ENCODE measurements at regions not wholly inside any gene's neighbourhood (a gene's known extent, or its start where the extent isn't known, plus 50 kb on each side); places are given as distances from the start of the nearest gene placed in this dataset.
A peak's percentile ranks its signal among the peaks of the same experiment; 100 is the strongest.
"Not testable (repeated sequence)": the region's sequence is repeated elsewhere in the genome, so short reads cannot be mapped to it uniquely, and the experiment has no call there.

DNA sequence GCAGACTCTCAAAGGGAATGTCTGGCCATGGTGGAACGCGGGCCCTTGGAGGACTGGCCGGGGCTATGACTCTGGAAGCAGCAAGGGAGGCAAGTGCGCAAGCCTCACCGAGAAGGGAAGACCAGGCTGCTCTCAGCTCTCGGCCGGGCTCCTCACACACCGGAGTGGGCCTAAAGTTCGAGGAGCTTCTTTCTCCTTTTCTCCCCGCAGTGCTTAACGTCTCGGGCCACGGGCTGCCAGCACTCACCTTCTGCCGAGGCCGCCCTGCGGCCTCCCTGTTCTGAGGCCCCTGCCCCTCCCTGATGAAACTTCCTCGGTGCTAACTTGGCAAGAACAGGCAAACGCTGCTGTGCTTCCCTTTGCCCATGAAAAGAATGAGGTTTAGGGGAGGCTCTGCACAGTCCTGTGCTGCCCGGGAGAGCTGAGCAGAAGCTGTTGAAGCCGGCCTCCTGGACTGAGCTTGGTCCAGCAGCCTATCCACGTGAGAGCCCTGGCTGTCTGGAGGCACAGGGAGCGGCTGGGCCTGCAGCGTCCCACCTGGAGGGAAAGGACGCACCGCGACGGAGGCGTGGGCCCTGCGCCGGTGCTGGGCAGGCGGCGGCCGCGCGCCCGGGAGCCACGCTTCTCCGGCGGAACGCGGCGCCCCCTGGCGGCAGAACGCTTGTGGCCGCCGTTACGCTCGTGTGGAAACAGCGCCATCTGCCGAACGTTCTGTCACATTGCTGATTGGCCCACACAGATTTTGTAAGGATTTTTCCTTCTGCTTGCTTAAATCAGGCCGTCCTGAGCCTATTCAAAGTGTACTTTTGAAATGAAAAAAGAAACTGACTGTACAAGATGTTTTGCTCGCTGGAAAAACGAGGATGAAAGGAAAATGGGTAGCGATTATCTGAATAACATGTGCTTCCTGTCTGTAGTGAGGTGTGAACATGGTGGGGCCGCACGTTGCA is 65.0 kb upstream of the TMEM45B start:
- peak; percentile 96 for ATAC-seq

DNA sequence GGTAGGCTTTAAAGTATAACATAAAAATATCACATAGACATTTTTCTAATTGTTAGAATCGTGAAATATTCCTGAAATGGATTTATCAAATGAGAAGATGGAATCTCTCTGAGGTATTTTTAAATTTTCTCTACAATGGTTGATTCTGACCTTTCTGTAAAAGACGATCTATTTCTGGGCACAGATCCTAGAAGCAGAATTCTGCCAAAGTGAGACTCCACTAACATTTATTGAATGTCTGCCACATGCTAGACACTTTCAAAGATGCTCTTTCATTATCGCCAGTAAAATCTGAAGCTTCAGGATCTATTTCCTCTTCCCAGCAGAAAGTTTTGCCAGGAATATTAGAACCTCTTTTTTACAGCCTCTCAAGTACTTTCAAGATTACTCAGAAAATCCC is 64.1 kb upstream of the TMEM45B start:
- ATAC-seq, result no peak
- TF ChIP-seq ZC3H10 (CRISPR knock-in tag; IDR thresholded peaks at IDR 0.05), result no peak
- TF ChIP-seq, protein P1, sequence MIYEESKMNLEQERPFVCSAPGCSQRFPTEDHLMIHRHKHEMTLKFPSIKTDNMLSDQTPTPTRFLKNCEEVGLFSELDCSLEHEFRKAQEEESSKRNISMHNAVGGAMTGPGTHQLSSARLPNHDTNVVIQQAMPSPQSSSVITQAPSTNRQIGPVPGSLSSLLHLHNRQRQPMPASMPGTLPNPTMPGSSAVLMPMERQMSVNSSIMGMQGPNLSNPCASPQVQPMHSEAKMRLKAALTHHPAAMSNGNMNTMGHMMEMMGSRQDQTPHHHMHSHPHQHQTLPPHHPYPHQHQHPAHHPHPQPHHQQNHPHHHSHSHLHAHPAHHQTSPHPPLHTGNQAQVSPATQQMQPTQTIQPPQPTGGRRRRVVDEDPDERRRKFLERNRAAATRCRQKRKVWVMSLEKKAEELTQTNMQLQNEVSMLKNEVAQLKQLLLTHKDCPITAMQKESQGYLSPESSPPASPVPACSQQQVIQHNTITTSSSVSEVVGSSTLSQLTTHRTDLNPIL (CRISPR knock-in tag; IDR thresholded peaks at IDR 0.05; ENCODE audit: low read depth), result no peak
- no peak for TF ChIP-seq SNAI2 (CRISPR knock-in tag; IDR thresholded peaks at IDR 0.05)
- TF ChIP-seq PPARA (CRISPR knock-in tag; IDR thresholded peaks at IDR 0.05; ENCODE audit: borderline replicate concordance), result no peak

More for the DNA sequence above, 65.0 kb upstream of the TMEM45B start:
- TF ChIP-seq, protein P2, sequence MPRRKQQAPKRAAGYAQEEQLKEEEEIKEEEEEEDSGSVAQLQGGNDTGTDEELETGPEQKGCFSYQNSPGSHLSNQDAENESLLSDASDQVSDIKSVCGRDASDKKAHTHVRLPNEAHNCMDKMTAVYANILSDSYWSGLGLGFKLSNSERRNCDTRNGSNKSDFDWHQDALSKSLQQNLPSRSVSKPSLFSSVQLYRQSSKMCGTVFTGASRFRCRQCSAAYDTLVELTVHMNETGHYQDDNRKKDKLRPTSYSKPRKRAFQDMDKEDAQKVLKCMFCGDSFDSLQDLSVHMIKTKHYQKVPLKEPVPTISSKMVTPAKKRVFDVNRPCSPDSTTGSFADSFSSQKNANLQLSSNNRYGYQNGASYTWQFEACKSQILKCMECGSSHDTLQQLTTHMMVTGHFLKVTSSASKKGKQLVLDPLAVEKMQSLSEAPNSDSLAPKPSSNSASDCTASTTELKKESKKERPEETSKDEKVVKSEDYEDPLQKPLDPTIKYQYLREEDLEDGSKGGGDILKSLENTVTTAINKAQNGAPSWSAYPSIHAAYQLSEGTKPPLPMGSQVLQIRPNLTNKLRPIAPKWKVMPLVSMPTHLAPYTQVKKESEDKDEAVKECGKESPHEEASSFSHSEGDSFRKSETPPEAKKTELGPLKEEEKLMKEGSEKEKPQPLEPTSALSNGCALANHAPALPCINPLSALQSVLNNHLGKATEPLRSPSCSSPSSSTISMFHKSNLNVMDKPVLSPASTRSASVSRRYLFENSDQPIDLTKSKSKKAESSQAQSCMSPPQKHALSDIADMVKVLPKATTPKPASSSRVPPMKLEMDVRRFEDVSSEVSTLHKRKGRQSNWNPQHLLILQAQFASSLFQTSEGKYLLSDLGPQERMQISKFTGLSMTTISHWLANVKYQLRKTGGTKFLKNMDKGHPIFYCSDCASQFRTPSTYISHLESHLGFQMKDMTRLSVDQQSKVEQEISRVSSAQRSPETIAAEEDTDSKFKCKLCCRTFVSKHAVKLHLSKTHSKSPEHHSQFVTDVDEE (CRISPR knock-in tag; IDR thresholded peaks at IDR 0.05), result no peak
- no peak for TF ChIP-seq PPARA (CRISPR knock-in tag; IDR thresholded peaks at IDR 0.05; ENCODE audit: borderline replicate concordance)
- no peak for TF ChIP-seq OSR1 (CRISPR knock-in tag; IDR thresholded peaks at IDR 0.05)
- TF ChIP-seq ZFP3 (CRISPR knock-in tag; IDR thresholded peaks at IDR 0.05), result no peak
- TF ChIP-seq GLIS3 (CRISPR knock-in tag; IDR thresholded peaks at IDR 0.05), result no peak
- no peak for TF ChIP-seq ZFP30 (CRISPR knock-in tag; IDR thresholded peaks at IDR 0.05)
- no peak for TF ChIP-seq RARB (CRISPR knock-in tag; IDR thresholded peaks at IDR 0.05)
- TF ChIP-seq ARNTL (CRISPR knock-in tag; IDR thresholded peaks at IDR 0.05; ENCODE audit: borderline replicate concordance, low read depth), result no peak
- TF ChIP-seq ZNF565 (CRISPR knock-in tag; conservative IDR thresholded peaks at IDR 0.05; ENCODE audit: low read depth), result no peak
- no peak for TF ChIP-seq ISL1 (CRISPR knock-in tag; IDR thresholded peaks at IDR 0.05)

DNA sequence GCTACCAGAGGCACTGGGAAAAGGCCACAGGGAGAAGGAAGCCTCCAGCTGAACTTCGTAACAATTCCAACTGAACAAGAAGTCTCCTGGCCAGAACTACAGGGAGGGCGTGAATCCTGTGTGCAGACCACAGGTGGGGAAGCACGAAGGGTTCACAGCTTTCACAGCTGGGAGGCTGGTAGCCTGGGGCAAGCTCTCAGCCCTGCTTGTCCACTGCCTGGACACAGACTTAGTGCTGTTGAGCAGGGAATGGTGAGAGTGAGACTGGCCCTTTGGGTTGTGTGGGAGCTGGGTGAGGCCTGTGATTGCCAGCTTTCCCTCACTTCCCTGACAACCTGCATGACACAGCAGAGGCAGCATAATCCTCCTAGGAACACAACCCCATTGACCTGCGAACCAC is 52.1 kb upstream of the TMEM45B start:
- ATAC-seq, result not testable (repeated sequence)

DNA sequence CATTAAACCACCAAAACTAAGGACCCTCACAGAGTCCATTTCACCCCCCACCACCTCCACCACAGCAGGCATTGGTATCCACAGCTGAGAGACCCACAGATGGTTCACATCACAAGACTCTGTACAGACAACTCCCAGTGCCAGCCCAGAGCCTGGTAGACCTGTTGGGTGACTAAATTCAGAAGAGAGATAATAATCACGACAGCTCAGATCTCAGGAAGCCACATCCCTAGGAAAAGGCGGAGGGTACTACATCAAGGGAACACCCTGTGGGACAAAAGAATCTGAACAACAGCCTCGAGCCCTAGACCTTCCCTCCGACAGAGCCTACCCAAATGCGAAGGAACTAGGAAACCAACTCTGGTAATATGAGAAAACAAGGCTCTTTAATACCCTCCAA is 51.4 kb upstream of the TMEM45B start:
- ATAC-seq, result not testable (repeated sequence)
